GM20000 (cell line): ENCODE measurements at regions not wholly inside any gene's neighbourhood (a gene's known extent, or its start where the extent isn't known, plus 50 kb on each side); places are given as distances from the start of the nearest gene placed in this dataset.

ENCODE experiments used
- DNase-seq: peaks from one replicate; pipeline ENCODE4 v3.0.0; 2012; ENCODE audit warnings: low spot score
- CTCF ChIP-seq: IDR thresholded peaks from 2 replicates; pipeline ENCODE4 v1.5.1; 2012; ENCODE audit warnings: mild to moderate bottlenecking, control low read depth; ENCODE audit errors: extremely low read depth, missing control alignments

DNA sequence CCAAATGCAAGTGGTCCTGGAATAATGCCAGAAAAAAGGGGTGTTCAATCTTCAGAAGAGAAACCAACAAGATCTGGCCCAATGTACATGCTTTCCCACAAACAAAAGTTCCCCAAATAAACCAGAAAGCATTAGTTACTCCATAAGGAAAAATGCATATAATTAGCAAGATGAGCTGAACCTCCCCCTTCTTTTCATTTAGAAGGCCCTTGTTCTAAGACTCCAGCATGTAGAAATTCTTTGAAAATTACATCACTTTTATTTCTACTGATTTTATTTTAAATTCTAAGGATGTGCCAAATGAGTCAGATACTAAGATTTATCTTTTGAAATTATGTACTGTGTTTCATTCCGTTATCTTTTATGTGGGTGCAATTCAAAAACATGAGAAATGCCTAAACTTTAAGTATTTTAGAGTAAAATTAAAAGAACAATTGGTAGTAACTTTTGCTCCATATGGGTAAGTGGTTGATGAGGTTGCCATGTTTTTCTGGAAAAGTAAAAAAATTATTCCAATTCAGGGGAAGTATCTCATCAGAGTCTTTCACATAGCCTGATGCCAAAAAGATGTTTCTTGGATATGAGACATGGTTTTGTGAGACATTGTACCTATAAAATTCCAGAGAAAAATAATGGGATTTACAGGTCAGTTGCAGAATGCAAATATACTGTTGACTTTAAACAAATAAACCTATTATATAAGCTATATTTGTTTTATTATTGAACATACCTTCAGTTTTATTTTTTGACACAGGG, 106.5 kb upstream of the CCDC112 start:
- DNase-seq, result no peak
- TF ChIP-seq CTCF, result no peak

GRCh38 chr5:115402092-115402491, 105.6 kb upstream of the CCDC112 start:
- no peak for TF ChIP-seq CTCF
- DNase-seq, result no peak

DNA sequence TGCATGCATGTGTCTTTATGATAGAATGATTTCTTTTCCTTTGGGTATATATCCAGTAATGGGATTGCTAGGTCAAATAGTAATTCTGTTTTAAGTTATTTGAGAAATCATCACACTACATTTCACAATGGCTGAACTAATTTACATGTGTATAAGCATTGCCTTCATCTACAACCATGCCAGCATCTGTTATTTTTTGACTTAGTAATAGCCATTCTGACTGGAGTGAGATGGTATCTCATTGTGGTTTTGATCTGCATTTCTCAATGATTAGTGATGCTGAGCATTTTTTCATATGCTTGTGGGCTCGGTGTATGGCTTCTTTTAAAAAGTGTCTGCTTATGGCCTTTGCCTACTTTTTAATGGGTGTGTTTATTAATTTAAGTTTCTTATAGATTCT, 102.3 kb upstream of the CCDC112 start:
- TF ChIP-seq CTCF, result no peak
- DNase-seq, result no peak

DNA sequence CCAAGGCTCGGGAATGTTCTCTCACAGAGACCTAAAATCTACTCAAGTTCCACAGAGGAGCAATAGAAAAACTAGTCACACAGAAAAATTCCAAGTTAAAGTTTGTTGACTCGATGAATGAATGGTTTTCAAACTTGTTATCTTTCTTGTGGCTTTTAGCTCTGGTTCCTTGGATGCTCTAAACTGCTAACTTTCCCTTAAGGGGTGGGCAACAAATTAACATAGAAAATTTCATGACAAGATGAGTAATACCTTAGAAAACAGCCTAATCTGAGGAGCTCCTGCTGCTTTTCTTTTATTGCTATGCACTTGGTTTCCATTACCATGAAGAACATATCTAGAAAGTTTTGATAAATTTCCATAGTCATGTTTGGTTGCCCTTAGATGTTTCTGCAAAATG, 100.2 kb upstream of the CCDC112 start:
- no peak for TF ChIP-seq CTCF
- no peak for DNase-seq

- no peak for TF ChIP-seq CTCF
- DNase-seq, result no peak
Observed at GRCh38 chr5:115396081-115396480, 99.6 kb upstream of the CCDC112 start.

DNA sequence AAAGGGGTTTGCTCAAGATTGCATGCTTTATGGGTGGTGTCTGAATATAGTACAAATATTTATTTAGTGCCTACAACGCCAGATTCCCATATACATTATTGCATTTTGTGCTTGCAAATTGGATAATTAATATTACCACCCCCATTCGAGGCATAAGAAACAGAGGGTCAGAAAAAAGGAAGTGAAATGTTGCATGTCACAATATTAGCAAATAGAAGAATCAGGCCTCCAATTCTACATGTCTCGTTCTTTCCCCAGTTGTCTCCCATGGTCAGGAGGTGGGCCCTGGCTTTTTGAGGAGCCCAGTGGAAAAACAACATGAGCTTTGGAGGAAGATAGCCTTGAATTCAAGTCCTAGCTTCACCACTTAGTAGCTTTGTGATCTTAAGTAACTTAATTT, 98.1 kb upstream of the CCDC112 start:
- TF ChIP-seq CTCF, result no peak
- DNase-seq, result no peak

DNA sequence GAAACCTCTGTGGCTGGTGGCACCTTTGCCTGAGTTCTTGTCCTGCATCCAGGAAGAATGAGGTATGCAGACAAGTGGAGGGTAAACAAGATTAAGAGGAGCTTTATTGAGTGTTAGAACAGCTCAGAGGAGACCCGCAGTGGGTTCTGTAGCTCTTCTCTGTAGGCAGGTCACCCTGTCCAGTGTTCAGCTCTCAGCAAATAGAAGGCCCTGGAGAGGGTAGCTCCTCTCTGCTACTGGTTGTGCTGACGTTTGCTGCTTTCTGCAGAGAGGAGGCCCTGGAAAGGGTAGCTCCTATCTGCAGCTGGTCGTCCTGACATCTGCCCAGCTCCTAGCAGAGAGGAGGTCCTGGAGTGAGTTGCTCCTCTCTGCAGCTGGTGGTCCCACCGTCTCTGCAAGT, 96.8 kb upstream of the CCDC112 start:
- TF ChIP-seq CTCF, result no peak
- DNase-seq, result no peak
